GM21528 (cell line): ENCODE measurements at regions not wholly inside any gene's neighbourhood (a gene's known extent, or its start where the extent isn't known, plus 50 kb on each side); places are given as distances from the start of the nearest gene placed in this dataset.

Source experiments
- ATAC-seq: cut with Tn5 transposase; IDR thresholded peaks from one replicate; pipeline ENCODE4 v1.9.1; 2021; ENCODE audit warnings: mild to moderate bottlenecking, moderate library complexity; ENCODE audit not compliant: unreplicated experiment, low FRiP score

DNA sequence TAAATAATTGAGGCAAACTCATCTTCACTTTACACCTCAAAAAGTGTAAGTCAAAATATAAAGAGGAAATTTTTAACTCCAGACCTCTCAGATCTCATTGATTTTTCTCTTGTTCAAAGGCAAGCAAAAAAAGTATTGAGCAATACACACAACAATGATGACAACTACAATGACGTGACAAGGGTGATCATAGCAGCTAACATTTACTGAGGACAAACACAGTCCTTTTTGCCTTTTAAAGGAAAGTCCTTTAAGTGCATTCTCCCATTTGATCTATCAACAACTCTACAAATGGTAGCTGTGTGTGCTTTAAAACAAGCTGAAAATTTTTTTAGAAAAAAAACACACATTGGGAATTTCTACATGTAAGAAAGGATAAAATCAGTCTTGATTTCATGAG lies 123.5 kb upstream of the CTAGE1 start:
- no peak for ATAC-seq

DNA sequence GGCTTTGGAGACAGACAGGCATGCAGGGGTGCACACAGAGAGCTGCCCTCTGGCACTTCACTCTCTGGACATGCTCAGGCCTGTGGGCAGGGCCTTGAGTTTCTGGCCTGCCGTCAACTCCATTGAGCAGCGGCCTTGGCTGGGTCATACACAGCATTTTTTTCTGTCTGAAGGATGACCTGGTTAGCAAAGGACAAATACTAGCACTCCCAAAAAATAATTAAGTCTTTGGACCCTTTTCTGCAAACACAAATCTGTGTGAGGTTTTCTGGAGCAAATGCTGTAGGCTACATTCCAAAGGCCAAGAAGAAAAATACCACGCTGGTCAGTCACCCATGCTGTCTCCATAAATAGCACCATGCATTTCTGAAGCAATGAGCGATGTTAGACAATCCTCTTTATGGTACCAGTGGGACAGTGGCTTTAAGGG lies 124.7 kb upstream of the CTAGE1 start:
- ATAC-seq, result no peak

DNA sequence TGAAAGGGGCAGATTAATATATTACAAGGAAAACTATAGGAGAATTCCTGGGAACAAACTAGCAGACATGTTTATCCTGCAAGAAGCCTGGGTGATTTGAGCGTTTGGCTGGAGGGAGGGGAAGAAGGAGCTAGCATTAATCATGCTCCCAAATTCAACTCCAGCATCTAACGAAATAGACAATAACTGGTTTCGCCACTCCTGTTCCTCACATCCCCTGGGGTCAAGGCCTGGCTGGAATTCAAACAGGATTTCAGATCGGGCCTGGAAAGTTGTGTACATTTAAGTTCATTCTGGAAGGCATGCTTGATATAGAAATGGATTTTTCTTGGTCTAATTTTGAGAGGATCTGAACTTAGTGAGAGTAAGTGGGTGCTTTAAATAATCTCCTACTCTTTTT lies 126.1 kb upstream of the CTAGE1 start:
- no peak for ATAC-seq

DNA sequence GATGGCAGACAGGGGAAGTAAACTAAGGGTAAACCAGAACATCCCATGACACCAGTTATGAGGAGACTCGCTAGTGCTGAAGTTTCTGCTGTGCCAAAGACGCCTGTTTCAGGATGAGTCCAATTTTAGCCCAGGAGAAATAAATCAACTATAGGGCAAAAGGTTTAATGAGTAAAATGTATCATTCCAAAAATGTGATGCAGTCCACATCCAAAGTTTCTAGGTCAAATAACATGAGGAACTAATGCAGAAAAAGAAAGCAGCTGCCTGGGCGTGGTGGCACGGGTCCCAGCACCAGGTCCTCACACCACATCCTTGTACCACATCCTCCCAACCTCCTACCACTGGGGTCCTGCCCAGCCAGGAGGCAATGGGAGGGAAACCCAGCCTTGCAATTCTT lies 126.9 kb upstream of the CTAGE1 start:
- ATAC-seq, result no peak

DNA sequence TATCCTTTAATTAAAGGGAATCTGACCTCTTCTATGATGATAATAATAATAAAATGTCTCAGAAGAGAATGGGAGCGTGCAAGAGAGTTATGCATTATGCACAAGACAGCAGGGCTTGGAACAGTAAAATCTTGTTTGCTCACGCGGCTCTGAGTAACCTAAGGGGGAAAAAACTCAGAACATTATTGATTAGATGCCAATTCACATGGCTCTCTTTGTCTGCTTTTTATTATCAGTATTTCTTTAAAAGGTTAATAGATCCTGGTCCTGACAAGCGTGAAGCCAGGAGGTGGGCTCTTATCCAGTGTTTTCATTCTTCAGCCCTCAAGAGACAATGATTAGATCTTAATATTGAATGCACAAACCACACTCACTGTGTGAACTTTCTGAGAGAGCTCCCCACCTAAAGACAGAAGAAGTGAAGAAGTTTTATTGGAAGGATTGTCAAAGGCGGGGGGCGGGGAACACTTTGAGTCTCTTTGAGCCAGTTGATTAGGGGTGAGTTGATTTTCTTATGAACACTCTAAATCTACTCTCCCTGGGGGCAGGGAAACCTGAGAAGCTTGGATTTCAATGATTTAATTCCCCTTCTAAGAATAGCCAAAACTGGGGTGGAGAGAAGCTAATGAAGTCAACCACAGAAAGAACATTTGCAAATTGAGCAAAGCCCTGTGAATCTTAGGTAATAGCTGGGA lies 127.5 kb upstream of the CTAGE1 start:
- ATAC-seq, result no peak

DNA sequence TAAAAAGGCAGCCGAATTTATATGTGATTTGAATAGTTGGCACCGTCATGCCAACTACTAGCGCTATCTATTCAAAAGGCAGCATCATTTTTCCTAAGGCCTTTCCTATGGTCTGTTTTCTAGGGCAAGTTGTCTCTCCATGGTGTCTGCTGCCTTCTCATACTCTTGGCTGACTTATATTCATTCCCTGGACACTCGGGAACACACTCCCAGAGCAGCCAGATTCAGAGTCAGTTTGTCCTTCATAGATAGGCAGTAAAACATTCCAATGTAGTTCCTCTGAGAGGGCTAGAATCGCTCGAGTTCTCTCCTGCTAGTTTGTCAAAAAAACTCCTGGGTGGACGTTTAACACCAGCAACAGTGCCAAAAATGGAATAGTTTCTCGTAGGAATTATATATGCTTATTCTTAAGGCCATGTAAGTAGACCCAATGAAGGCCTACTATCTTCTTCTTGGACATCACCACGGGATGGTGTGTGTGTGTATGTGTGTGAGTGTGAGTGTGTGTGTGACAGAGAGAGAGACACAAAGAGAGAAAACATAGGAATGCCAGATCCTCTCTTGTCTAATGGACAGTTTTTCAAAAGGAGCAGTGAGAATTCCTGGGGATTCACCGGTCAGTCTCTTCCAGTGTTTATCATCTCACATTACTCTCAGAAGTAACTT lies 129.3 kb upstream of the CTAGE1 start:
- no peak for ATAC-seq

DNA sequence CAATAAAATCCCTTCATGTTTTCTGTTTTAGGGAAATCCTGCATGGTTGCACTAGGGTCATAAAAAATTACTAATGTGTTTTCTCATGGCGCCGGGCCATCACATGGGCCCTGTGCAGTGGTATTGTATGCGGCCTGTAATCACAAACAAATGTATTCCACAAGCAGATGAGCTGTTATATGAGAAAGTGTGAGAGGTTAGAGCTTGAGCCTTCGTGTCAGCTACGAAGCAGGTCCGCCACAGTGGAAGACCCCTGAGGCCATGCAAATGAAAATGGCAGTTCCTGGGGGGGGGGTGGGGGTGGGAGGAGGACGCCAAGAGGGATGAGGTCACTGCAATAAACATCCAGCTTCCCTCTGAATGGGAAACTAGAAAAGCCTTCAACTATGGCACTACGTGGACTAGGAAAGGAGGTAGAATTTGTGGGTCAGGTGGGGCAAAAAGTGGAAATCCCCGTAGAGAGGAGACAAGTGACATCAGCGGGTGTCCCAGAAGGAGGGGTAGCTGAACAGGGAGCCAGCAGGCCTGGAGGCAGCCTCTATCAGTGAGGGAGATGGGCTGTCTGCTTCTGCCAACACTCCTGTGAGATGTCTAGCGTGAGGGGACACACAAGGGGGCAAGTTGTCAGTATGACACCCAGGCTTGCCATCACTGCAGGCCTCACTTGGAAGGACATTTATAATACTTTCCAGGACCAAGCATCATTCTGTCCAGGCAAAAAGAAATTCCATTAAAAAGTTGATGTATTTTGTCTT lies 130.3 kb upstream of the CTAGE1 start:
- ATAC-seq, result no peak

DNA sequence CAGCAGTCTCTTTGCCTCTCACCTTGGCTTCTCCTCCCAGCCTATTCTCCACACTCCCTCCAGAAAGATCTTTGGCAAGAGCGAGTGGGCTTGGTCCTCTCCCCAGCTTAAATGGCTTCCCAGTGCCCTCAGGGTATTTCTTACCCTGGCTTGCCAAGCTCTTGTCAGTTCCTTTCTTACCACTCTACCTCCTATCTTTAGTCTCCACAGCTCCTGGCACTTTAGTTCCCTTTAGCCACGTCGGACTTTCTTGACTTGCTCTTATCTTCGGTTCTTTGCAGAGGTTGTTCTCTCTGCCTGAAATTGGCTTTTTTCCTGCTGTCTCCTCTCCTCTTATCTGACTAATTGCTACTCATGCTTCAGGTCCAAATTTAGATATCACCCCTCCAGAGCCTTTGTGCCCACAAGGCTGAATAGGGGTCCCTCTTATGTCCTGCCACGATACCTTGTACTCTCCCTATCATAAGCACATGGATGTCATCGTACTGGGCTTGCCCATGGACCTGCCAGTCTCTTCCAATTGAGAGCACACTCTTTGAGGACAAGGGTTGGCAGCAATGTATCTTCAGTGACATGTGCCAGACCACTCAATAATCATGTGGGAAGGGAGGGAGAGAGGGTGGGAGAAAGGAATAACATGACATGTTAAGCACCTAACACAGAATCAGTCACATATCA lies 131.7 kb upstream of the CTAGE1 start:
- no peak for ATAC-seq

DNA sequence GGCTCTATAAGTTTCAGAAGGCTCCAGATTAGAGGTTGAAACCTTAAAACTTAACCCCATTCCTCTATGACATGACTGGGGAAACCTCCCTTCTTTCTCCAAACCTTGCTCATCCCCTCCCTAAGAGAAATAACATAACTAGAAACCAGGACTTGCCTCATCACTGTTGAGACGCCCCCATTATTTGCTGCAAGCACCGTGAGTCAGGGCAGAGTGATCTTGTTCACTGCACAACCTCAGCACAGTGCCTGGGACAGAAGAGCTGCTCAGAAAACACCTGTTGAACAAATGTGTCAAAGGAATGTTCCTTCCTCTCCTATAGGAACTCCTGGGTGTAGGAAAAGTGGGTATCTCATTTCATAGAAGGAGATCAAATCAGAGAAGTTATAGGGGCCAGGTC lies 132.7 kb upstream of the CTAGE1 start:
- no peak for ATAC-seq

DNA sequence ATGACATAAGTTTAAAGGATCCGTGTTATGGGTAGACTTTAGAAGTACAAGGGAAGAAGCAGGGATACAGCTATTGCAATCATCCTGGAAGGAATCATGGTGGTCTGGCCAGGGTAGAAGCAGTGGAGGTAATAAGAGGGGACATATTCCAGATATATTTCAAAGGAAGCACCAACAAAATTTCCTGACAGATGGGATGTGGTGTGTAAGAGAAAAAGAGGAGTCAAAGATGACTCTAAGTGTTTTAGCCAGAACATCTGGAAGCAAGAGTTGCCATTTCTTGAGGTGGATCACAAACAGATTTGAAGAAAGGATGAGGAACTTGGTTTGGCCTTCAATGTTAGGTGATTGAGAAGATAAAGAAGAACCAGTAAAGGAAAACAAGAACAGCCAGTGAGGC lies 133.1 kb upstream of the CTAGE1 start:
- no peak for ATAC-seq

DNA sequence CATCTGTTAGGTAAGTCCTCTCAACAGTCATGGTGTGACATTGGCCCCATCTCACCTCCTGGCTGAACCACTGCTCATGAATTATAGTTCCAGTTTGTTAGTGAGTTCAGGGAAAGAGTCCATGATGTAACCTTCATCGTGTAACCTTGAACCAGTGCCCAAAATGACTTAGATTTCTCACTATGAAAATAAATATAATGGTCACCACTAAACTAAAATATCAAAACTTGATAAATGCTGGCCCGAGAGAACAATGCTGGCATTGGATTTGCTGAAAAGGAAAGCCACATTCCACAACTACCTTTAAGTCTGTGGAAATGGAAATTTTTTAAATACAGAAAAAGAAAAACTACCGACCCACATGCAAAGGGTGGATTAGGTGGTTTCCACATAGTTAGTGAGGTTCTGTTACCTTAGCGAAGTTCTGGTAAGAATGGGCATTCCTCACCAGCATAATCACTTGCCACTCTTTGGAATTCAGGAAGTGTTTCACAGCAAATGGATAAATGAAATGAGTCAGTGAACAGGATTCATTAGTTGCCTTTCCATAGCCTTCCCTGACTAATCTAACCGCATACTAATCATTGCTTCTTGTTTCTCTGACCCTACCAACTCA lies 133.9 kb upstream of the CTAGE1 start:
- ATAC-seq, result no peak

DNA sequence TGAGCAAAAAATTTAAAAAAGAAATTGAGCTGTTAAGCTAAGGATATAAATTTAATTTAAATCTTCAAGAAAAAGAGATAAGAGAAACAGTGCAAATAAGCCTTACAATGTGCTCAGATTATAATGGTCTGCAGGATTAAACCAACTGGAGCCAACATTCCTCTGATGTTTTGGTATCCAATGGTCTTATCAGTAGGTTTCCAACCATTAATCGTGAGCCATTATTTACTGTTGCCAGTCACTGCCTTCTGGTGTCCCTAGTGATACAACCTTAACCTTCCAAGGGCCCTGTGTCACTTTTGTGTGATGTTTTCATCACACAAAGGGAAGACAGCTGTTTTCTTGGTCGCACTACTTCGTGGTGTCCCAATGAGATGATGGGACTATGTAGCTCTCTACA lies 134.5 kb upstream of the CTAGE1 start:
- ATAC-seq, result no peak

DNA sequence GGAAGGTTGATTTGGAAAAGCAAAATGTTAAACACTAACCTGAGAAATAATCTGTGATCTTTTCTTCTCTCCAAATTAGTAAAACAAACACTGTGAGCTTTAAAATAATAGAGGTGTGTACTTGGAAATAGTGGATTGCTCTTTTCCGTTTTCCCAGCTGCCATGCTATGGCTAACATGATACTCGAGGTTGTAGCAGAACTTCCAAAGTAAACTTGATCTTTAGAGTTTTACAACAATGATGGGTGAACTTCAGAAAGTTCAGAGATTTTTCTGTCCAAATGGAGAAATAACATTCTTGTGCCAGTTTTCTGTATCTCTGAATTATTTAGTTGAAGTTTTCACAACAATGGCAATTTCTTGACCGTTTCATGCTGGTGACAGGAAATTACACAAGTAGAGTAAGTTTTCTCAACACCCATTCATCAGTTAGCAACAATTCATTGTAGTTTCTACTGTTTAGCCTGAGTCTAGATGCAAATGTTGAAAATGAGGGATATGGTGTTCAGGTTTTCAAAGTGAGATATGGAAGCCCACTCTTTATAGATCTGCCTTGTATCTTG lies 135.3 kb upstream of the CTAGE1 start:
- no peak for ATAC-seq

DNA sequence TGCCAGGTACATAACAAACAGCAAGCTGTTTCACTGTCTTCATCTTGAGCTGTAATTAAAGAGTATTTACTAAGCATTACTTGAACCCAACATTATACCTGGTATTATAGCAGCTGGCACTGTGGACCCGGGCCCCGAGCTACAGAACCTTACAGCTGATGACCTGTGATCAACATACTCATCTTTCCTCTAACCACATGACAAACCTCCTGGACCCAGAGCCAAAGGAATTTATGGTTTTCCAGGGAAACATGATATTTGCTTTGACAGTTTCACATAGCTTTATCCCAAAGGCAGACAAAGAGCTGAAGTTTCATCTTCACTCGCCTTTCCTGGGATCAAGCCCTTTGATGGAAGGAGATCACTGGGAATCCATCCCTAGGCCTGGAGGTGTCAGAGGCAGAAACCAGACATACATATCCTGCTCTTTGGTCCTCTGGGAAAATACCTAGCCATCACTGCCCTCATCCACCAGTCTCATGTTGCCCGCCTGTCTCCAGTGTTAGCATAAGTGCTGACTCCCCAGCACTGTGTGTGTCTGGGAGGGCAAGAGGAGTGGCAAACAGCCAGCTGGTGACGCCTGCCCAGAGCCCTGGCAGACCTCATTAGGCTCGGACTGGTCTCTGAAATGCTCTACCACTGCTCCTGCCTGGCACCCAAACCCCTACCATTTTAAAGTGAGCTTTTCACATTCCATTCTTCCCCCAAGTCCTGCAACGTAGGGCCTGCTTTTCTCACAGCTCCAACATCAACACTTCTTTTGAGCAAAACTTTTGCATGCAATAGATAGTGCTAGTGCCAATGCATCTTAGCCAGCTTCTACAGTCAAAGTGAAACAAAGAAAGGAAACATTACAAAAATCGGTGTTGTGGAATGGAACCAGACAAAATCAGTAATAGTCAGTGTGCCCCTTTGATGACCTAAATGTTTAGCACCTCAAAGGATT lies 138.8 kb upstream of the CTAGE1 start:
- no peak for ATAC-seq

DNA sequence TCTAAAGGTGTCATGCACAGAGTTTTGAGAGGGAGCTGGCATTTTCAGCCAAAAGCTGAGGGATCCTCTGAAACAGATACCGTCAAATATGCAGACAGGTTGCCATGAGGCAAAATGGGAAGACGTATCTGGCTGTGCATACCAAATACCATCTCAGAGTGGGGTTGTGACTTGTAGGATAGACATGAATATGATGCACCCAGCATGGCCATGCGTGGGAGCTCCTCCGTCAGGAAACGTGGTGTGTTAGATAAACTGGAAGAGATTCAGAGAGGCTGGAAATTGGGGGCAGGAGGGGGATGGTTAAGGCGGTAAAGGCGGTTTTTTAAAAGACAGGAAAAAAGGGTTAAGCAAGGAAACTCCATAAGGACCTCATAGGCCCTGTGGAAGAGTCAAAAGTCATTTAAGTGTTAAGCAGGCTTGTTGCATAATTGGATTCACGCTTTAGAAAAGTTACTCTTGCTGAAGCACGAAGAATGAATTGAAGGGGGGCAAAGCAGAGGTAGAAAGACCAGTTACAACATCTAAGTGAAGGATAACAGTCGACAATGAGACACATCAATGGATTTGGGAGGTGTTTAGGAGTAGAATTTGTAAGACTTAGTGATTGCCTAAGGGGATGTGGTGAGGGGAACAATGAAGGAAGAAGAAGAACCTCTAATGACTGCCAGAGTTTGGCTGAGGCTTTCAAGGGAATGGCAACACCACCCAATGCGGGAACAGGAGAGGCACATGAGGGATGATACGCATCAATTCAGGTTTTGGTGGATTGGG lies 139.6 kb upstream of the CTAGE1 start:
- ATAC-seq, result no peak

DNA sequence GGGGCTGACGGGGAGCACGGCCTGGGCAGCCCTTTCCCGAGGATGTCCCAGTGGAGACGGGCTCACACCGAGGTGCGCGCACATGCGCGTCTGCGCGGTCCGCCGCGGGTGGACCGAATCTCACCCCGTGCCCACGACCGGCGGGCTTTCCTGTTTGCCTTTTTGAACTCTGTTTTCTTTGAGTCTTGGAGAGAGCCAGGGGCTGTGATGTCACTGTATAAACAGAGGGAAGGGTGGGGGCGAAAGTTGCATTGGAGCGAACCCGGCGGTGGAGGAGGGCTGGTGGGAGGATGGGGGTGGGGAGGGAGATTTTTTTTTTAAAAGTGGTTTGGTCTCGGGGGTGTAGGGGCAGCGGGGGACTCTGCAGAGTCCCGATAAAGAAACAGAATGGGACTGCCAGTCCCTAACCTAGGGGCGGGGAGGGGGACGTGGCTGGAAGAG lies 141.2 kb upstream of the CTAGE1 start:
- no peak for ATAC-seq

DNA sequence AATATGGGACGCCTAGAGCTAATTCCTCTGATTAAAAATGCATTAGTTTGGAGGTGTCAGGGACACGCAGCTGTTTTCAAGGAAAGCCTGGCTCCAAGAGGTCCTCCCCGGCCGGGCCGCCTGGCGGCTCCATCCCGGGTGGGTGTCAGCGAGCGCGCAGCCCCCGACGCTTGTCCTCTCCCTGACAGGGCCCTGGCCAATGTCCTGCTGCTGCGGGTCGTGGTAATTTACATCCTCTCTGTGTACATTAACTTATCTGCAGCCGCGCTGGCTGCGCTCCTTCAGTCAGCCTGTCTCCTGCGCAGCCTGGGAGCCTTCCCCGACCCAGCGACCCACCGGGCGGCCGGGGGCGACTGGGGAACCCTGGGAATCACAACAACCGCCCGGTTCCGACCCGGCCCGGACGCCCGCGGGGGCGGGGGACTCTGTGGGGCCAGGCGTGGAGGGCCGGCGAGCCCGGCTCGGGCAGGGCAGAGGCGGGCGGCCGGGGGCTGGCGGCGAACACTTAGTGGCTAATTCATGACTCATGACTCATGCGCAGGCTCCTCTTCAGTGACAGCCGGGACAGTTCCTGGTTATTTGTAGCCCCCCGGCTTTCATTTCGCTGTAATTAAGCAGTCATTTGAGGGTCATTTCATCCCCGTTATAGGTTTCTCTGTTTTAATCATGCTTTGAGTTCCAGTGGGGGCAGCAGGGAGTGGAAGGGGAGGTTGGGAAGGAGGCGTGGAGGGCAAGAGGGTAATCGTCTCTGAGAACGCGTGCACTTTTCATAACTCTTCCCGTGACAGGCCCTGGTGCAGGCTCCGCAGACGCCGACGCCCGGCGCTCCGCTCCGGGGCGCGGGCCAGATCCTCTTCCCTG lies 141.9 kb upstream of the CTAGE1 start:
- no peak for ATAC-seq

DNA sequence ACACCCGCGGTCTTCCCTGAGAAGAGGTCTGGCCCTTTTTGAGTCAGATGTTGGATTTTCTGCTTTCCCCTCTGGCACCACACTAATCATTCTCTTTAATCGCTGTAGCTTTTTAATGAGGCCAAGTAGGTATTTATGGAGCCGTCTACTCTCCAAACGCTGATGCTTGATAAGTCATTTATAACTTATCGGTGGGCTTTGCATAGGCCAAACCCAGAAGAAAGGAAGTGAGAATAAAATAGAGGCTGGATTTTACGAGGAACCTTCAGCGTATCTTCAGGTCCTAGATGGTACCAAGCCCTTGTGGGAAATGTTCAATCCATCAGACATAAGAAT lies 142.5 kb upstream of the CTAGE1 start:
- ATAC-seq, result no peak
